Eye (tissue), 1 donor: ENCODE measurements at regions not wholly inside any gene's neighbourhood (a gene's known extent, or its start where the extent isn't known, plus 50 kb on each side); places are given as distances from the start of the nearest gene placed in this dataset.

Experiments
- DNase-seq: peaks from one replicate; pipeline ENCODE4 v3.0.0-alpha.2; 2015

DNA sequence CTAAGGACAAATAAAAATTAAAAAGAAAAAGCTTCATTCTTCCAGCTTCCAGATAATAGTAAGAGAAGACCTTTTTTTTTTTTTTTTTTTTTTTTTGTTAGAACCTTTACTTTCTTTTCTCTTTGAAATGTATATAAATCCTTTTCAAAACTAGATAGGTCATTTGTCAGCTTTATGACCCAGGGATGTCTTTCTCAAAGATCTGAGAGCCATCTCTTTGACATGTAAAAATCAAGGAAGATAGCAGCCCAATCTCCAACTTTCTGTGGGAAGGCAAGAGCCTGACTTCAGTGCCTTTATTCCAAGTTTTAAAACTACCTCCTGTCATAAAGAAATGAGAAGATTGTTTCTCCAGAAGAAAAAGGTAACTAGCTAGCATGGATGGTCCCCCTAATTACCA is 203.3 kb upstream of the LRFN5 start:
- no peak for DNase-seq

DNA sequence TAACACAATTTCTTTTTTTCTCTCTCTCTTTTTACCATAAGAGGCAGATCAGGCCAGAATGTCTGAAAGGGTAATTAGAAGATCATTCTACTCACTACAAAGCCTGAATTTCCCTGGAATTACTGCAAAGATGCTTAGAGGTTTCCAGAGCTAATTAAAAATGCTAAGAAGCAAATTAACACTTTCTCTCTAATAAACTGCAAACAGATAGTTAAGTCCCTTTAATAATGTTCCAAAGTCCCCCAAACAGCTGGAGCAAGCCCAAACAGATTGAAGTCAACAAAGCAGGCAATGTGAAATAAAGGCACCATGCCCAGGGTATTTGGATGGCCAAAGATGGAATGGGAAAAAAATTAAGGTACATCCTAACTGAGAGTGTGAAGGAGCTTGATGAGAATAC is 208.8 kb upstream of the LRFN5 start:
- no peak for DNase-seq

DNA sequence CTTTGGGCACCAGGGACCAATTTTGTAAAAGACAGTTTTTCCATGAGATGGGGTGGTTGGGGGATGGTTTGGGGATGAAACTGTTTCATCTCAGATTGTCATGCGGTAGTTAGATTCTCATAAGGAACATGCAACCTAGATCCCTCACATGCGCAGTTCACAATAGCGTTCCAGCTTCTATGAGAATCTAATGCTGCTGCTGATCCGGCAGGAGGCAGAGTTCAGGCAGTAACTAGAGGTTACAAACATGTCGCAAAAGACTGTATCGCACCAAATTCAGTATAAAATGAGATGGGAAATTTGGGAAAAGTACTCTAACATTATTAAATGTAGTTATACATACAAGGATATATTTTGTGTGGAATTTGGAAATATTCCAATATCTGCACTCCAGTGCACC is 213.2 kb upstream of the LRFN5 start:
- DNase-seq: no peak

DNA sequence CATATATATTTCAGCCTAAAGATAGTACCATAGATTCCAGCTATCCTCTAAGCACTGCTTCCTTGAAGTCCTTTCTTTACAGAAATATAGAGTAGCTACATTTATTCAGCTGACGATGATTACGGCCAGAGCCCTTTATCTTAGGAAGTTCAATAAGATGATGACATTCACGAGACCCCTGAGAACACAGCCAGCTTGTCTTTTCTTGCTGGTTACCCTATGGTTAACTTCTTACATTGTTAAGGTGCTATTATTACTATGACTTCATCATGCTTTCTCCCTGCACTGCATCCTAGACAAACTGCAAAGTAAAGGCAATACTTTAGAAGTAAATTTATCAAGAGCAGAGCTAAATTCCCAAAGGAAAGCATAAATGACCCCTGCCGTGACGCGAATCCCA is 214.4 kb upstream of the LRFN5 start:
- DNase-seq: no peak

DNA sequence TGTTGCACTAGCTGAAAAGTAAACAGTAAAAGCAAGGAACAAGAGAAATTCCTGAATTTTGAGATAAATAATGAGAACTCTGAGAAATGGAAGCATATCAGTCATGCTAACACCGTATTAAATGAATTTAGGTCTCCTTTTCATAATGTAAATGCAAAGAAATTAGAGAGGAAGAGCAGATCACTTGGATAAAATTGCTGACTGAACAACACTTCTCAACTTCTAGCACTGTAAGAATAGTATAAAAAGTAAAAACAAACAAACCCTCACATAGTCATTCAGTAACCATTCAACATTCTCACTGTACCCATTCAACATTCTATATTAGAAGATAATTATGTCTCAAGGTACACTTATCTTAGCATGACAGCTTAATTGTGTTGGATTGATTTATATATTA is 217.3 kb upstream of the LRFN5 start:
- DNase-seq: no peak

DNA sequence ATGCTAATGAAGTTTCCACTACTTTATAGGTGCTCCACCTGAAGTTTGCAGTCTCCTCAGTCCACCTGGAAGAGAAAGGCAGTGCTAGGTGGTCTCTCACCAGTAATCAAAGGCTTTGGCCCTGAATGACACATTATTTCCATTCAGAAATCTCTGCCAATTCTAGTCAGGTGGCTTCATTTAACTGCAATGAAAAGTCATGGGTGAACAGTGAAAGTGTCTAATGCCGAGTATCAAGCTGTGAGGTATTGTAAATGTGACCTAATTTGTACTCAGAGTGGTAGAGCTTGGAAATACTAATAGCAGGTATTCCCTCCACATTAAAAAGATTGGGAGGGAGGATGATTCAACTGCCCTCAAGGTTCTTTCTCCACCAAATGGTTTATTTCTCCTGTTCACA is 220.9 kb upstream of the LRFN5 start:
- DNase-seq: peak; percentile 15

DNA sequence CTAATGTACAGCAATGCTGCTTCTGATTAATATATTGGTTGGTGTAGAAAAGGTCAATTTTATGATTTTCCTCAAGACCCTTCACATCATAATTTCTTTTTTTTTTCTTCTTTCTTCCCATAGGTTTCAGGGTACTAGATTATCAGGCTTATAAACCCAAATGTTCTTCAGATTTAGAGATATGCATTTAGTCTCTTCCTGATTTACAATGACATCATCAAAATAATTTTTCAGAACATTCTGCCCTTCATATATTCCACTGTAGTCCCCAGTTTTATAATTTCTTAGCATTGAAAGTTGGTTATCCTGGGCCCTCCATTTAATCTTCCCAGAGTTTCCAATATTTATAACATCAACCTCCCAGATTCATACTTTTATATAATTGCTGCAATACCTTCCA is 226.7 kb upstream of the LRFN5 start:
- no peak for DNase-seq

DNA sequence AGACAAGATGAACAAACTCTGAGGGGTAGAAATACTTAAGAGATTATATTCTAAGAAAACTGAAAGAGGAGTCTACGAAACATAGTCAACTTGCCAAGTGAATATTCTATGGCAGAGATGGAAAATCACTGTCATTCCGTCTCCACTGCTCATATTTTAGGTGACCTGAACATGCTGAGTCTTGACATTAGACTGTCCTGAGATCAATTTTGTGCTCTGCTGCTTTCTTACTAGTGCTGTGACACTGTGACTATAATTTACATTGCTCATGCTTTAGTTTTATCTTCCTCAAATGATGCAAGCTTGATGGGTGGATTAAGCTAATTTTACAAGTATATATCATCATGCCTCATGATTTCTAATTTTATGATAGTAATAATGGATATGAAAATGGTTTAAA is 228.2 kb upstream of the LRFN5 start:
- DNase-seq: no peak

DNA sequence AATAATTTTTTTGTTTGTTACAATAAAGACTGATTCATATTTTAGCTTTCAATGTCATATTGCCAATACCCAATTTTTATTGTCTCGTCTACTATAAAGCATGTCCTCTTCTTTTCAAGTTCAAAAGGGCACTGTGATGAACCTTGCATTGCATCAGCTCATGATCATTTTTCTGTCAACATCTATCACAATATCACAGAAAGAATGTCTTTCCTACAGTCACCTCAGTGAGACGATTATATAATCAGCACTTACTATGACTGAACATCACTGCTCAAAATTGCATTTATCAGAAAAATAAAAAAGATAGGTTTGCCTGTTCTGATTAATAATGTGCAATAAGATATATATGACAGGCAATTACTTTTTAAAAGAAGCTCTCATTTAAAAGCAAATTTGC is 228.7 kb upstream of the LRFN5 start:
- no peak for DNase-seq

DNA sequence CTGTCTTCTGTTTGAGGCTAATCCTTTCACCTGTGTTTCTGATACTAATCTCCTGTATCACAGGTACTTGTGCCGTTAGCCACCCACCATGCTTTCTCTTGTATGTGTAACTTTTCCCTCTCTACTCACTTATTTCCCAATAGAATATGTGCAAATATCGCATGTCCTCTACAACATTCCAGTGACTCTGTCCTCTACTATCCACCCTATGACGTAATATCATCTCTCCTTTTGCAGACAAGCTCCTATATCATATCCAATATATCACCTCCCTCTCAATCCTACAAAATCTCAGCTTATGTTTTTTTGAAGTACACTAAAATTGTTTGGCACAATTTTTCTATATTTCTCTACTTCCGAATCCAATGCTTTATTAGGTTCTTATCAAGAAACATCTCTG is 232.6 kb upstream of the LRFN5 start:
- DNase-seq: no peak

DNA sequence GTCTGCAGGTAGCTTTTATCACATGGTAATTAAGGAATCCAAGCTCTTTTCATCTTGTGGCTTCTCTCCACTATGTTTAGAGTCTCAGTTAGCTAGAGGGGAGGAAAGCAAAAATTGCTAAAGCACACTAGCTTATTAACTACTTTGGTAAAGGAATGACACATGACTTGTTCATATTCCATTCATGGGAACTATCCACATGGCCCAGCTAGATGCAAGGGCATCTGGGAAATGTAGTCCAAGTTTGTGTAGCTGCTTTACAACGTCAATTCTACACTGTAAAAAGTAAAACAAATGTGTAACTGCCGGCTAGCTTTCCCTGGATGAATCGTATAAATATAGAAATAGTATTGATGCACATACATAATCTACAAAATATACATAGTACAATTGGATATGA is 244.5 kb upstream of the LRFN5 start:
- DNase-seq: peak; percentile 24

DNA sequence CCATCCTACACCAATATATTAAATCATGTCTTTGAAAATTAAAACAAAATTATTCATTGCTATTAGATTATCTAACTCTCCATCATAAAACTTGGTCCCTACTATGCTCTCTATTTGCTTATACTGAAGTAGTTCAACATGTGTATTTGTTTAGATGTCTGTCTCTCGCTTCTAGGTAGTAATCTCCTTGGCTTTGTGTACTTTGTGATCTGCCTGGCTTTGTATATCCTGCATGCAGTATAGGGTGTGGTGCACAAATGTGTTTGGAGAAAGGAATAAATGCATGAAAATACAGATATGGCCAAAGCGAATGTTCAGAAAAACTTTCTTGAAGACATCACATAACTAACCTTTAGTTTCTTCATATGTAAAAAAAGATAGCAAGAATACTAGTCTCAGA is 246.6 kb upstream of the LRFN5 start:
- no peak for DNase-seq

DNA sequence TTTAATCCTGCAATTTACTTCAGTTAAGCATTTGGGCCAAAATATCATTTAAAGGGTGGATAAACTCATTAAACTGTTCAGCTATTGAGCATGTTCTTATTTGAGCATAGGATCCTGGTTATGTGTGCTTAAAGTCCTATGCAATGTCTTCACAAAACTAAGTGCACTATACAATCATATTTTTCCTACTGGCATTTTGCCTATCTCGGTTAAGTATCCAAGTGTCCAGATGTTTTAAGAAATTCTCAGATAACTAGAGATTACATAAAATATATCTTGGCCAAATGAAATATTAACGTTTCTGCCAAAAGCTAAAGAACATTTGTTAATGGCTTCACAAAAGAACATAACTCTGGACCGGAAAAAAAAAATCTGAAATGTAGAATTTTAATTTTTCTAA is 250.8 kb upstream of the LRFN5 start:
- DNase-seq: no peak

DNA sequence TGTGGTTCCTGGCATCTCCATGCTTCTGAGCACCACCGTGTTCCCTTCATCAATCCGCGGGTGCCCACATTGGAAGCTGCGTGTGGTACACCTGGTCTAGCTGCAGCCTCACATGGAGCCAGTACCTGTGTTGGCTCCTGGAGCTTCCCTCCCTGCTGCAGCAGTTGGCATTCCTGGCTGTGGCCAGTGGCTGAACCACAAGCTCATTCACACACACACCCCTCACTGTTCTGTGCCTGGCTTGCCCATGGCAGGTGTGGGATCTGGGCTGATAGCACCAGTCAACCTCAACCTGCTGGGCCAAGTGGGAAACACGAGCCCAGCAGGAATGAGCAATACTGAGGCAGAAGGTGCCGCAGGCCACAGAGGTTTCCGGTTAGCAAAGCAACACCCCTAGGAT is 256.2 kb upstream of the LRFN5 start:
- DNase-seq: no peak

DNA sequence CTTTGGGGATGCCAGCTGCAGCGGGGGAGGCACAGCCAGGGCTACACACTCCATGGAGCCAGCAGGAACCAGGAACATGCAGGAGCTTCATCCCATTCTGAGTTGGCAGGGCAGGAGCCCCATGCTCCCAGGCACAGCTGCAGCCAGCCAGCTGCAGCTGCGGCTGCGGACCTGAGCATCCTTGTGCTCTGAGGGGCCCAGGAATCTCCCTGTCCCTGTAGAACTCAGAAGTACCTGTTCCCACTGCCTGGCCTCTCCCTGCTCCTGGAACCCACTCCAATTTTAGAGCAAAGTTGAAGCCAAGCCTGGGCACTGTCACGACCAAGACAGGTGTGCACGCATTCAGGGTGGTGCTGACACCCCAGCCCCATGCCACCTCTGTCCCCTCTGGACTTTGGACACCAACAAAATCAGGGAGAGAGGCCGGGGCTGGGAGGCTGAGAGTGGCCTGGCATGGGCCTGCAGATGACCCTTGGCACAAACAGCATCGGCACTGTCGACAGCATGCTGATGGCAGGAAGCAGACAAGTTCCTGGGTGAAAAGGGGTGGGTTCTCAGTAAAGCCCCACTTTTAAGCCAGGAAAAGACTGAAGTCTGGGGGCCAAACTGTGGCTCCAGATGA is 257.3 kb upstream of the LRFN5 start:
- DNase-seq: no peak

DNA sequence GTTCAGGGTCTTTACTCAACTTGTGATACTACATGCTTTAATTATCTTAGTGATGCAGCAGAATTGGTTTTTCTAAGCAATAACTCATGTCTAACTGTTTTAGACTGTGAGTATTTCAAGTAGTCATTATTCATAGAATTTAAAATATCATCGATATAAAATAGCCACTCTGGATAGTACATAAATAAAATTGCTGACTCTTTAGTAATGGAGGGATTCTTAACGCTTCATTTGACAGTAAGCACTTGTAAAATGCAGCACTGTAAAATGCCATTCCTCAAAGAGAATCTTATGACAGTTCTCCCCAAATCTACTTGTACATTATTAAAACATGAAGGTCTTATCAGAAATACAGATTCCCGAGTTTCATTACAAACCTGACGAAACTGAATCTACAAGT is 262.8 kb upstream of the LRFN5 start:
- no peak for DNase-seq

DNA sequence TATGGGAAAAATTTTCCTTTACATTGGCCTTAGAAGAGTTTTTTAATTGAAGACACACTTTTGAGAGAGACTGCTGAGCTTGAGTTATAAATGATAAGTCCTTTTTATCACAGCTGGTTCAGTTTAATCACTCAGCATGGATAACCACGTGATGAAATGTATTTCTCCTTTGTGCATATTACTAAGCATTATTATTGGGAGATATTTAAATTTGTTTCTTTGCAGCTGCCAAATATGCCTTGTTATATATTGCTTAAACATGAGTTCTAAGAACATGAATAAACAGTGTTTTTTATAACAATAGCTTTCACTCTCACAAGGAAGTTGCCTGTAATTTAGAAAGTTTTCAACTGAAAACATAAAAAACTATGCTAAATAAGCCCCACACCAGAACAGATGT is 293.5 kb upstream of the LRFN5 start:
- peak; percentile 10 for DNase-seq

DNA sequence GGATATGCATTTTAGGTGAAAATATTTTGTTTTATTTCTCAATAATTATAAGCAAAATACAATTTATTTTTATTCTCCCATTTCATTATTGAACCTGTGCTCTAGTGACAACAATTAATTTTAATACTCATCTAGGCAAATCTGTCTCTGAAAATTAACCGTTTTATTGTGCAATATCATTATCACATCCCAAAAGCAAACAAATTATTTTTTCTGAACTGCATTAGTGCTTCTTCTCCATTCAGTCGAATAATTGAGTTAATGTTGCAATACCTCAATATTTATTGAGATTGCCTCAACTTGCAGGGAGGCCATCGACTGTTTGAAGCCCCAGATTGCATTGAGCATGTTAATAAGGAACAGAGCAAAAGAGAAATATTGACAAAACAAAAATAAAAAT is 303.2 kb upstream of the LRFN5 start:
- no peak for DNase-seq

DNA sequence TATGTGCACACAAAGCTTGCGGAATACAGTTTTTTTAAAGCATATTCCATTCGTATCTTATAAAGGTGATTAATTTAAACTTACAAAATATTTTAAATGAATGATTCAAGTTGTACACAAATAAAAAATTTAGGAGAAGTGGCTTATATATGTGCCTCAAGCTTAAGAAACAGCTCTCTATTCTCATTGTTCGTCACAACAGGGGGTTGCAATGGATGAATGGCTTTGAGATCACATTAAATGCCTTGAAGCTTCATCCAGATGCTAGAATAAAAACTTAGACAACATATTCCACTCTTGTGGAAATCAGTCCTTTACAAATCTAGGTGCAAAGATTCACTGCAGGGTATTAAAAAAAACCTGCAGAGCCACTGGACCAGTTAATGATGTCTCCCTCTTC is 303.9 kb upstream of the LRFN5 start:
- peak; percentile 86 for DNase-seq

DNA sequence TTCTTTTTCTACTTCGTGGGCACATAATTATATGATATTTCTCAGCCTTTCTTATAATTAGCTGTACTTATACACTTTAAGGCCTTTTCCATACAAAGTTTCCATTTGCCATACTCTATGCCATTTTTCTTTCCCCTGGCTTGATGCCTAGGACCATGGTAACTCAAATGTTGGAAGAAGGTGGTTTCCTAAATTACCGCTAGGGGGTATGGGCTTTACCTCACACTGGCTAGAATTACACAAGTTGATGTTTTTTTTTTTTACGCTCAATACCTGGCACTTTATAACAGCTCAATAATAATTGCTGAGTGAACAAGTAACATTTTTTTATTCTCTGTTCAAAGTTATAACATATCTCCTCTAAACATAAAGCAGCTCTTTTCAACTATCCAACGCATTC is 306.8 kb upstream of the LRFN5 start:
- DNase-seq: no peak

DNA sequence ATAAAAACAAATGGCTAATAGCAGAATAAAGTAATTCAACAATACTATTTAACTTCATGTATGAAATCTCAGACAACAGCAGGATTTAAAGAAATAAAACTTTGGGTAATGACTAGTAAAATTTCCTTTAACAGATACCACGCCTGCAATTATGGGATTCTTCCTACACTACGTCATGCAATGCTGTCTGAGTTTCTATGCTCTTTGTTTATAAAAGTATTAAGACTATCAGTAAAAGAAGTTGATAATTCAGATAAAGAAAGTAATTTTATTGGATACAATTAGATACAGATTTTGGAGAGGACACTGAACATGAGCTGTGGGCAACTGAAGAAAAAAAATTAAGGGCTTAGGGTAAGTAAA is 308.4 kb upstream of the LRFN5 start:
- no peak for DNase-seq

DNA sequence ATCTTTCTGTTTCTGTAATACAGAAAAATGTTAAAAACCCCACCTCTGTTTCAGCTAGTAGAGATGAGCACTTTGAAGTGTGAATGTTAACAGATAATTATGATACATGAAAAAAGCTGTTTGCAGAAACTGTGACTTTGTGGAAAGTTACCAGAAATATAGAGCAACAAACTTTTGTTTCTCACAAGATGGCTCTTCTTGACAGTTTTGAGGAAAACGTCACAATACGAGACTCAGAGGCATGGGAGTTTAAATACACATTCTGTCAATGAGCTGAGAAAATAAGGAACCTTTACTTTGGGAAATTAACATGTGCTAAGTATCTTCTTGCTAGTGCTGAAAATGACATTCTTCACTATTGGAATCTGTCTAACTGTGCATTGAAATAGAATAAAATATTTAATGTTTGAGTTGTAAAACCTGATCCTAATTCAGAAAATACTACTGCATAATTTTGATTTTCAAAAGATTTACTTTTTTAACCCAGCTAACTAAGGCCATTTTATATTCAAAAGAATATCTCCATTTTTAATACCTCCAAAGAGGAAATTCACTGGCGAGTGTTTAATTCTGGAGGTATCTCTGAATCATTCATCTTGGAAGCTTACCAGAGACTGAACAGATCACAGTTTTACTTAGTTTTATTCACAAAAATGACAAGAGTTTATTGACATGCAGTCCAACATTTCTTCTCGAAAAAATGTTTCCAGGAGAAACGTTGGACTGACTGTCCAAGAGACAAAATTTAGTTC is 308.9 kb upstream of the LRFN5 start:
- DNase-seq: no peak

DNA sequence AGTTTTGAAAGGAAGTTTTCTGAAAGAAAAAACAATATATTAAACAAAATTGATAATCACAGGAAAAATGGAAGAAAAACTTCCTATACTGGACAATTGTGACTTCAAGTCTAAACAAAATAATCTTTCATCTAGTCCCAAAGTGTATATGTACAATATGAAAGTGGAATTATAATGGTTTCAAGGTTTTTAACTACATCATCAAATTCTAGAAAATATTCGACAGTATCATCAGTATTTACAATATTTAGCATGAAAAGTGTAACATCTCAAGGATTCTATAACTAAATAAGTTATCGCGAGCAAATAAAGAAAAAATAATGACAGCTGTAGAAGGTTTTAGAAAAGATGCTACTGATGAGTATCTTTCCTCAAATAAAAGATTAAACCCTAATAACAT is 310.9 kb upstream of the LRFN5 start:
- DNase-seq: no peak

DNA sequence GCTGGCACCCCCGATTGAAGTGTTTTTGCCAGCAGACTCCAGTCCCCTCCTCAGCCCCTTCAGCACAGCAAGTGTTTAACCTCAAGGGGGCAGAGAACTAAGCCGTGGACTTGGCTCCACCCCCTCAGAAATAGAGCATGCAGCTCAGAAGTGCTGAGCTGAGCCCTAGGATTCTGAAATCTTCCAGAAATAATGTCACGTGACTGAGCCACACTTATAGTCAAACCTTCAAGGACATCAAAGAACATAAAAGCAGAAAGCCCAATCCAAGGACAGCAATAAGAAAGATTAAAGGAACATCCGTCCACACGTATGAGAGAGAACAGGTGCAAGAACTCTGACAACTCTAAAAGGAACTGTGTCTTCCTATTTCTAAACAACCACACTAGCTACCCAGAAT is 317.7 kb upstream of the LRFN5 start:
- no peak for DNase-seq

DNA sequence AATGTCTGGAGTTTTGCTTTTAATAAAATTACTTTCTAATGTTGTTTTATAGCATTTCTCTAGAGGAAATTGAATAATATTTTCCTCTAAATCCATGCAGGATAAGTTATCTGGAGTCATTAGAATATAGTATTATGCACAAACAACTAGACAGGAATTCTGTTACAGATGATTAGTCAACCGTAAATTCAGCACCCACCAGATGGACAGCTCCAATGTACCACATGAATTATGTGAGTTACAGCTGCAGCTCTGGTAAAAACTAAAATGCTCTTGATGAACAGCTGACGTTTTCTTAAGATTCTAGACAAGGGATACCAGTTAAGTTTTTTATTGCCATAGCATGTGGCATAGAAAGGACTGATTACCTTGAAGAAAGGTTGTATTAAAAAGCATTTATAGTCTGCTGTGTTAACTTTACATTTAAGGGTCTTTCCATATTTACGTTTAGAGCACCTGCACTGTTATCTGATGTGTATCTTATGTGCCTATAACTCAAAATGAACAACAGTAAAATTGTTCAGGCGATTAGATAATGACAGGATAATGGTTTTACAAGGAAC is 321.4 kb upstream of the LRFN5 start:
- DNase-seq: peak; percentile 92
